ENCODE measurements at regions not wholly inside any gene's neighbourhood (a gene's known extent, or its start where the extent isn't known, plus 50 kb on each side); places are given as distances from the start of the nearest gene placed in this dataset.
"Not testable (repeated sequence)": the region's sequence is repeated elsewhere in the genome, so short reads cannot be mapped to it uniquely, and the experiment has no call there.

DNA sequence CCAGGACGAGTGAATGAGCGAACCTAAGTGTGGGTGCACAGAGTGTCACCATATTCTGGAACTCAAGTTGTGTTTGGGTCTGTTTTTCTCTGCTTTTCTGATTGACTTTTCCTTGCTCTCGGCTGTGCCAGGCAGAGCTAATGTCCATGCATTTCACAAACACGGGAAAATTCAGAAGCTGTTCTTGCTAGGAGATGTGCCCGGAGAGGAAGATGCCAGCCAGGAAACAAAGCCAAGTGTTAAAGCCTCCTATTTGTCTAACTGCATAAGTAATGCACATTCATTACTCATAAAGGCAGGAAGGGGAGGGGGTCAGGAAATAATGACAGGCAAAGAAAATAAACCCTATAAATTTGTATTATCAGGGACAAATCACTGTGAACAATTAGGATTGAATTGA is 250.4 kb upstream of the SFSWAP start:
- DNase-seq (ENCODE audit: low read depth): no peak
- no peak for TF ChIP-seq CTCF (conservative IDR thresholded peaks at IDR 0.05; ENCODE audit: low read length)
- no peak overlapping the region for H3K4me3 ChIP-seq (ENCODE audit: low read length)

- H3K4me3 ChIP-seq (ENCODE audit: low read length): no peak overlapping the region
- DNase-seq (ENCODE audit: low read depth): no peak
- TF ChIP-seq CTCF (conservative IDR thresholded peaks at IDR 0.05; ENCODE audit: low read length): no peak
Observed at GRCh38 chr12:131461096-131461495, 249.8 kb upstream of the SFSWAP start.

DNA sequence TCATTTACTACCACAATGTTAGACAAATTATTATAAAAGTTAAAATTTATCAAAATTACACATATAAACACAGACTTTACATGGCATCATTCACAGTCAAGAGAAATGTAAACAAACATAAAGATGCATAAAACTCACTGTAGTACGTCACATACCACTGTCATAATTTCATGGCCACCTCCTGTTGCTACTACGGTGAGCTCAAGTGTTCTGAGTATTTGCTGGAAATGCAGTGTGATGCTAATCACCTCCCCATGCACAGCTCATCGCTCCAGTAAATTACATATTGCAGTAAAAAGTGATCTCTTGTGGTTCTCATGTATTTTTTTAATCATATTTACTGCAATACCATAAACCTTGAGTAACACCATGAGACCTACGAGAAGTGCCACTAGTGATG is 247.7 kb upstream of the SFSWAP start:
- no peak for DNase-seq (ENCODE audit: low read depth)
- no peak for TF ChIP-seq CTCF (conservative IDR thresholded peaks at IDR 0.05; ENCODE audit: low read length)
- no peak overlapping the region for H3K4me3 ChIP-seq (ENCODE audit: low read length)

DNA sequence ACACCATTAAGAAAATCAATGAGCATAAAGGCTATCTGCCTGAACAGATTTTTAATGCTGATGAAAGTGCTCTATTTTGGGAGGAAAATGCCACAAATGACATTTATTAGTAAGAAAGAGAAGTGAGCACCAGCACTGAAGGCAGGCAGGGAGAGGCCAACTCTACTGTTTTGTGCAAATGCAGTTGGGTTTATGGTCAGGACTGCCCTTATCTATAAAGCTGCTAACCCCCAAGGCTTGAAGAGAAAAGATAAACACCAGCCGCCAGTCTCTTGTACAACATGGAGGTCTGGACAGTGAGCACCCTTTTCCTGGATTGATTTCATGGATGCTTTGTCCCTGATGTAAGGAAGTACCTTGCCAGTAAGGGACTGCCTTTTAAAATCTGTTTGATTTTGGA is 246.8 kb upstream of the SFSWAP start:
- DNase-seq (ENCODE audit: low read depth): no peak
- no peak overlapping the region for H3K4me3 ChIP-seq (ENCODE audit: low read length)
- no peak for TF ChIP-seq CTCF (conservative IDR thresholded peaks at IDR 0.05; ENCODE audit: low read length)

- TF ChIP-seq CTCF (conservative IDR thresholded peaks at IDR 0.05; ENCODE audit: low read length): no peak
- no peak overlapping the region for H3K4me3 ChIP-seq (ENCODE audit: low read length)
- no peak for DNase-seq (ENCODE audit: low read depth)
Observed at GRCh38 chr12:131466306-131466705, 244.6 kb upstream of the SFSWAP start.

- H3K4me3 ChIP-seq (ENCODE audit: low read length): no peak overlapping the region
Observed at GRCh38 chr12:131466932-131467331, 244.0 kb upstream of the SFSWAP start.

DNA sequence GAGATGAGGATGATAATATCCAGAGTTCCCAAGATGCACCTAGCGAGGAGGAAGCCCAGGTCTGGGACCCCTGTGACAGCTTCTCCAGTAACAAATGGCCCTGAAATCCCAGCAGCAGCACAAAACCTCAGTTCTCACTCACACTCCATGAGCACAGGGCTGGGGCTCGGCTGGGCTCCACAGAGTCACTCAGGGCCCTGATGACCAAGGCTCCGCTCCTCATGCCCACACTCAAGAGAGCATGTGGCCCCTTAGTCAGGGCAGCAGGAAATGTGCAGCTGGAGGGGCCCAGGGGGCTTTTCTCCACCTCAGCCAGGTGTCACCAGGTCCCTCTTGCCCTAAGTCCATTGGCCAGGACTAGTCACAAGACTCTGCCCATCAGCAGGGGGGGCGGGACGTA is 242.7 kb upstream of the SFSWAP start:
- DNase-seq (ENCODE audit: low read depth): no peak
- no peak for TF ChIP-seq CTCF (conservative IDR thresholded peaks at IDR 0.05; ENCODE audit: low read length)
- H3K4me3 ChIP-seq (ENCODE audit: low read length): no peak overlapping the region

More at GRCh38 chr12:131466932-131467331, 244.0 kb upstream of the SFSWAP start:
- no peak for TF ChIP-seq CTCF (conservative IDR thresholded peaks at IDR 0.05; ENCODE audit: low read length)
- DNase-seq (ENCODE audit: low read depth): no peak

DNA sequence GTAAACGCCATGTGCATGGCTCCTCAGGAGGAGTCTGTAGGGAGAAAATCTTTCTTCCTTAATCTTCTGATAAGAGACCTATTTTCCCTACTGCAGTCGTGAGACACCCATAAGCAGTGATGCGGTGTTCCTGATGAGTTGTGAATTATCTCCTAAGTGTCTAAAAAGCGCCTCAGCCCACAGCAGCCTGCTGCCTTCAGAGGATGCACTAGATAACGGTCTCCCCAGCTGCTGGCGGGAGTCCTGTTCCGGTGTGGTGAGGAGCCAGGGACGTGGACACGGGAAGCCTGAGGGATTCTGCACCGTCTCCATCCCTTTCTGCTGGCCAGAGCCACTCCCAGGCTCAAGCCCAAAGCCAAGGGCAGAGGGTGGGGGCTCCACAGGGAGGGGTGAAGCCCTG is 240.9 kb upstream of the SFSWAP start:
- not testable (repeated sequence) for H3K4me3 ChIP-seq (ENCODE audit: low read length); DNase-seq (ENCODE audit: low read depth)

Measured in AG10803 (cell line).